K562 (cell line): ENCODE measurements at regions not wholly inside any gene's neighbourhood (a gene's known extent, or its start where the extent isn't known, plus 50 kb on each side); places are given as distances from the start of the nearest gene placed in this dataset.

Source experiments
- ATAC-seq: fragments of 200-7000 bp; cut with Tn5 transposase; 3 replicates; pipeline ENCODE4 v1.9.1; 2020; ENCODE audit warnings: moderate library complexity
- BruUV-seq: library from RNA; stranded (reverse); fragments of 400-500 nt; replicated peaks from 2 replicates; lab custom pipeline; 2021; lab: Mats Ljungman, UMichigan
- CTCF ChIA-PET: fragments of 300-600 bp; formaldehyde crosslinking; extraction: SDS; loops from one replicate; lab custom pipeline; 2021; ENCODE audit warnings: low intra/inter-chr PET ratio; lab: Yijun Ruan, JAX
- POLR2A ChIA-PET: fragments of 300-600, 350-650 bp; sonication (Branson Sonifier 250); formaldehyde crosslinking; extraction: SDS; loops from one replicate; lab custom pipeline; 2021; ENCODE audit warnings: antibody characterized with exemption, inconsistent platforms; lab: Yijun Ruan, JAX
- DNase-seq, 4 experiments: peaks; one replicate each; pipeline versions ENCODE4 v3.0.0 to v3.0.0-alpha.2; 2011 to 2018; ENCODE audit warnings: low spot score in 3 of 4, mixed read lengths in 3 of 4; ENCODE audit errors: extremely low read depth in 1 of 4
- FAIRE-seq: peaks from 2 replicates; lab custom pipeline; 2011; peaks lifted over from hg19 to GRCh38; lab: Jason Lieb, UNC
- H2AFZ ChIP-seq: 2 replicates; pipeline ENCODE4 v1.6.0; 2011; ENCODE audit warnings: low read depth, low read length, control low read depth, inconsistent platforms
- H3K27ac ChIP-seq: fragments of 200-600 bp; 3 replicates; pipeline ENCODE4 v1.8.0; 2011; ENCODE audit warnings: low read depth, mild to moderate bottlenecking, control low read depth, inconsistent platforms, low read length, moderate library complexity, mixed read lengths; ENCODE audit errors: extremely low read depth
- H3K27me3 ChIP-seq, 2 experiments: fragments of 300-600 bp in 1 of 2; 2 replicates in 1 of 2; 3 replicates in 1 of 2; pipeline versions ENCODE4 v1.6.0 to v1.8.0; 2011; ENCODE audit warnings: inconsistent platforms in 2 of 2, low read length in 2 of 2, mild to moderate bottlenecking in 1 of 2, mixed read lengths in 1 of 2, moderate library complexity in 1 of 2; ENCODE audit not compliant: control insufficient read depth in 2 of 2, insufficient read depth in 2 of 2
- H3K36me3 ChIP-seq: fragments of 300-600 bp; 3 replicates; pipeline ENCODE4 v1.8.0; 2011; ENCODE audit warnings: mild to moderate bottlenecking, low read length, inconsistent platforms; ENCODE audit not compliant: control insufficient read depth, insufficient read depth
- H3K4me1 ChIP-seq, 2 experiments: fragments of 200-600 bp in 1 of 2; replicated peaks in 1 of 2; 2 replicates in 1 of 2; 3 replicates in 1 of 2; pipeline versions ENCODE4 v1.5.1 to v1.8.0; 2011; ENCODE audit warnings: inconsistent platforms in 2 of 2, low read length in 2 of 2, mild to moderate bottlenecking in 1 of 2, mixed read lengths in 1 of 2, moderate library complexity in 1 of 2; ENCODE audit not compliant: control insufficient read depth in 2 of 2, insufficient read depth in 2 of 2
- H3K4me2 ChIP-seq: 2 replicates; pipeline ENCODE4 v1.6.1; 2011; ENCODE audit warnings: low read length, control low read depth, inconsistent platforms, mixed read lengths; ENCODE audit not compliant: insufficient read depth
- H3K4me3 ChIP-seq: fragments of 200-600 bp; sonication (generic), shearing (Covaris generic); 2 replicates; pipeline ENCODE4 v1.5.1; 2016; ENCODE audit warnings: control low read depth, inconsistent platforms
- H3K79me2 ChIP-seq: fragments of 200-600 bp; 3 replicates; pipeline ENCODE4 v1.8.0; 2011; ENCODE audit warnings: low read length, inconsistent platforms; ENCODE audit not compliant: control insufficient read depth, insufficient read depth
- H3K9ac ChIP-seq, 2 experiments: 2 replicates each; pipeline versions ENCODE4 v1.6.0 to v1.6.1; 2011; ENCODE audit warnings: low read depth in 2 of 2, low read length in 2 of 2, control low read depth in 1 of 2, inconsistent platforms in 1 of 2, mild to moderate bottlenecking in 1 of 2, mixed read lengths in 1 of 2; ENCODE audit not compliant: insufficient read depth in 1 of 2
- H3K9me1 ChIP-seq: one replicate; pipeline ENCODE4 v1.6.0; 2011; ENCODE audit warnings: inconsistent platforms, mild to moderate bottlenecking, low read length, moderate library complexity; ENCODE audit not compliant: control insufficient read depth, insufficient read depth
- H3K9me3 ChIP-seq: replicated peaks from 2 replicates; pipeline ENCODE4 v1.5.1; 2011; ENCODE audit warnings: low read depth, low read length, inconsistent platforms; ENCODE audit not compliant: control insufficient read depth, insufficient read depth
- H4K20me1 ChIP-seq: replicated peaks from 2 replicates; pipeline ENCODE4 v1.6.1; 2011; ENCODE audit warnings: low read length, inconsistent platforms, mixed read lengths; ENCODE audit not compliant: control insufficient read depth, insufficient read depth
- ATF7 ChIP-seq: fragments of 450-650 bp; IDR thresholded peaks from 2 replicates; pipeline ENCODE4 v1.7.1; 2014; ENCODE audit warnings: mild to moderate bottlenecking, moderate library complexity
- CBX1 ChIP-seq: sonication (generic); IDR thresholded peaks from 2 replicates; pipeline ENCODE4 v1.6.1; 2016; ENCODE audit warnings: antibody characterized with exemption, low read depth, mild to moderate bottlenecking
- CHD1 ChIP-seq: fragments of 200-600 bp; sonication (generic); IDR thresholded peaks from one replicate; pipeline ENCODE4 v1.6.1; 2012; ENCODE audit warnings: mild to moderate bottlenecking, moderate library complexity, low read length, inconsistent platforms
- ELF2 ChIP-seq: fragments of 250-450 bp; sonication (Bioruptor Pico); IDR thresholded peaks from 2 replicates; pipeline ENCODE4 v1.5.0; 2021; ENCODE audit warnings: mild to moderate bottlenecking
- GTF2A2 ChIP-seq: IDR thresholded peaks from 2 replicates; pipeline ENCODE4 v1.6.1; 2016; ENCODE audit warnings: mild to moderate bottlenecking, missing genetic modification characterization, missing compliant biosample characterization
- GTF2F1 ChIP-seq: IDR thresholded peaks from 2 replicates; pipeline ENCODE4 v1.6.1; 2011; ENCODE audit warnings: low read depth, low read length, improper control_type of control experiment
- HDGF ChIP-seq: fragments of 450-650 bp; IDR thresholded peaks from 2 replicates; pipeline ENCODE4 v1.6.1; 2016
- IRF2 ChIP-seq: sonication (generic); formaldehyde crosslinking; IDR thresholded peaks from 2 replicates; pipeline ENCODE4 v1.8.1; 2022; ENCODE audit warnings: mild to moderate bottlenecking, missing genetic modification reagents
- PHTF2 ChIP-seq: fragments of 250-450 bp; sonication (Bioruptor Pico); IDR thresholded peaks from 2 replicates; pipeline ENCODE4 v1.5.0; 2021; ENCODE audit warnings: mild to moderate bottlenecking
- RNF2 ChIP-seq: sonication (generic); IDR thresholded peaks from 2 replicates; pipeline ENCODE4 v1.6.1; 2016
- SETDB1 ChIP-seq: IDR thresholded peaks from one replicate; pipeline ENCODE4 v1.6.1; 2012; ENCODE audit warnings: low read length, control low read depth, inconsistent platforms
- ZNF764 ChIP-seq: fragments of 250-450 bp; sonication (Bioruptor Pico); IDR thresholded peaks from 2 replicates; pipeline ENCODE4 v1.4.0; 2020; ENCODE audit warnings: low read depth, mild to moderate bottlenecking, moderate library complexity
- ZNF830 ChIP-seq: fragments of 250-450 bp; sonication (Bioruptor Pico); IDR thresholded peaks from 2 replicates; pipeline ENCODE4 v1.5.0; 2021; ENCODE audit warnings: mild to moderate bottlenecking
- ZZZ3 ChIP-seq: fragments of 450-650 bp; IDR thresholded peaks from 2 replicates; pipeline ENCODE4 v1.6.1; 2016; ENCODE audit warnings: antibody characterized with exemption, mild to moderate bottlenecking, moderate library complexity
- WGBS: fragments of 100-300 bp; shearing (Covaris generic); methylation state at CpG from one replicate; pipeline ENCODE4 v1.1.6; 2016; ENCODE audit warnings: low coverage, mixed read lengths; ENCODE audit not compliant: insufficient coverage; ENCODE audit errors: missing lambda C conversion rate; 5-methylcytosine and 5-hydroxymethylcytosine counted together
- in situ Hi-C: fragments of 300-500 bp; cut with MboI; formaldehyde crosslinking; loops from 4 replicates; pipeline ENCODE4 v1.15.0; 2018; ENCODE audit warnings: inconsistent platforms, mixed read lengths
- intact Hi-C: fragments of 100-400 bp; cut with micrococcal nuclease; formaldehyde crosslinking; loops from 2 replicates; pipeline ENCODE4 v1.14.2; 2022
- TF ChIP-seq, protein P1 (sequence below), 2 experiments: fragments of 450-650 bp in 1 of 2; IDR thresholded peaks; 2 replicates each; pipeline ENCODE4 v1.6.1; 2011 to 2017; ENCODE audit warnings: low read depth in 2 of 2, antibody characterized with exemption in 1 of 2, borderline replicate concordance in 1 of 2, low read length in 1 of 2, mild to moderate bottlenecking in 1 of 2, mixed read lengths in 1 of 2; ENCODE audit not compliant: control insufficient read depth in 1 of 2
- TF ChIP-seq, protein P2 (sequence below): fragments of 450-650 bp; conservative IDR thresholded peaks from 2 replicates; pipeline ENCODE4 v1.6.1; 2016; ENCODE audit warnings: missing genetic modification characterization, low read depth, mild to moderate bottlenecking, control low read depth, missing compliant biosample characterization

DNA sequence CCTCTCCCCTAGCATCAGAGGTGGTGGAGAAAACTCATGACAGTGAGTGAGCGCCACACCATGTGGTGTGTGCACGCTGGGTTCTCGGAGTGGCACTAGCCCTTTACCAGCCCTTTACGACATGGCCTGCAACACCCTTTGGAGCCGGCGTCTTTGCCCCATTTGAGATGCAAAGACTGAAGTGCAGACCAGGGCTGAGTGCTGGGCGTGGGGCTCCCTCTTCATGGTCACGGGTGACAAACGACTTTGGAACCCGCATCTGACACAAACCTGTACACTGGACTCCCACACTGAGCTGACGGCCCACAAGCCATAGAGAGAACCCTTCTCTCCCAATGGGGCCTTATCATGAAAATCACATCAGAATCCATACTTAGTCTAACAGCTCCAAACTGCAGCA lies 76.8 kb upstream of the ALDH1L1 start:
- in situ Hi-C loops (no loop called here), intact Hi-C loops (no loop called here)
- H2AFZ ChIP-seq: no peak overlapping the region
- H3K79me2 ChIP-seq: no peaks in the 10 kb centered on the region
- ATAC-seq (no peak), FAIRE-seq (no peak), DNase-seq (no peak)
- CTCF ChIA-PET: no interaction called here
- BruUV-seq: no TSS peak
- no peaks in the 10 kb centered on the region for H3K9me1 ChIP-seq
- H3K9ac ChIP-seq: no peak overlapping the region
- POLR2A ChIA-PET: interaction anchor here (0.7 kb wide), 1 partner anchor 11 kb away, joined by 3 read pairs; no protein-coding TSS in a partner anchor
- H3K4me2 ChIP-seq: no peak overlapping the region
- peaks cover 0 to 17% of the 10 kb centered on the region in 2 experiments; a peak in 2 of 5 replicates for H3K27me3 ChIP-seq
- no peak overlapping the region for H3K4me3 ChIP-seq
- H3K4me1 ChIP-seq: peaks cover 4 to 5% of the 10 kb centered on the region in 2 experiments; a peak in 3 of 5 replicates
- no peaks in the 10 kb centered on the region for H3K36me3 ChIP-seq
- no peaks in the 10 kb centered on the region for H3K9me3 ChIP-seq
- H3K27ac ChIP-seq: no peak overlapping the region
- TF ChIP-seq ZNF764 (CRISPR knock-in tag) (no peak), IRF2 (CRISPR knock-in tag) (no peak), CHD1 (no peak), SETDB1 (no peak), ATF7 (no peak), ZZZ3 (no peak), GTF2A2 (no peak), HDGF (no peak), CBX1 (no peak), ELF2 (no peak), ZNF830 (CRISPR knock-in tag) (no peak), PHTF2 (CRISPR knock-in tag) (no peak), RNF2 (no peak), GTF2F1 (no peak)
- TF ChIP-seq, protein P1, sequence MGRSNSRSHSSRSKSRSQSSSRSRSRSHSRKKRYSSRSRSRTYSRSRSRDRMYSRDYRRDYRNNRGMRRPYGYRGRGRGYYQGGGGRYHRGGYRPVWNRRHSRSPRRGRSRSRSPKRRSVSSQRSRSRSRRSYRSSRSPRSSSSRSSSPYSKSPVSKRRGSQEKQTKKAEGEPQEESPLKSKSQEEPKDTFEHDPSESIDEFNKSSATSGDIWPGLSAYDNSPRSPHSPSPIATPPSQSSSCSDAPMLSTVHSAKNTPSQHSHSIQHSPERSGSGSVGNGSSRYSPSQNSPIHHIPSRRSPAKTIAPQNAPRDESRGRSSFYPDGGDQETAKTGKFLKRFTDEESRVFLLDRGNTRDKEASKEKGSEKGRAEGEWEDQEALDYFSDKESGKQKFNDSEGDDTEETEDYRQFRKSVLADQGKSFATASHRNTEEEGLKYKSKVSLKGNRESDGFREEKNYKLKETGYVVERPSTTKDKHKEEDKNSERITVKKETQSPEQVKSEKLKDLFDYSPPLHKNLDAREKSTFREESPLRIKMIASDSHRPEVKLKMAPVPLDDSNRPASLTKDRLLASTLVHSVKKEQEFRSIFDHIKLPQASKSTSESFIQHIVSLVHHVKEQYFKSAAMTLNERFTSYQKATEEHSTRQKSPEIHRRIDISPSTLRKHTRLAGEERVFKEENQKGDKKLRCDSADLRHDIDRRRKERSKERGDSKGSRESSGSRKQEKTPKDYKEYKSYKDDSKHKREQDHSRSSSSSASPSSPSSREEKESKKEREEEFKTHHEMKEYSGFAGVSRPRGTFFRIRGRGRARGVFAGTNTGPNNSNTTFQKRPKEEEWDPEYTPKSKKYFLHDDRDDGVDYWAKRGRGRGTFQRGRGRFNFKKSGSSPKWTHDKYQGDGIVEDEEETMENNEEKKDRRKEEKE (IDR thresholded peaks at IDR 0.05; ENCODE audit: borderline replicate concordance in 1 of 2, control insufficient read depth in 1 of 2, low read depth in 2 of 2, low read length in 1 of 2): no peak
- TF ChIP-seq, protein P2, sequence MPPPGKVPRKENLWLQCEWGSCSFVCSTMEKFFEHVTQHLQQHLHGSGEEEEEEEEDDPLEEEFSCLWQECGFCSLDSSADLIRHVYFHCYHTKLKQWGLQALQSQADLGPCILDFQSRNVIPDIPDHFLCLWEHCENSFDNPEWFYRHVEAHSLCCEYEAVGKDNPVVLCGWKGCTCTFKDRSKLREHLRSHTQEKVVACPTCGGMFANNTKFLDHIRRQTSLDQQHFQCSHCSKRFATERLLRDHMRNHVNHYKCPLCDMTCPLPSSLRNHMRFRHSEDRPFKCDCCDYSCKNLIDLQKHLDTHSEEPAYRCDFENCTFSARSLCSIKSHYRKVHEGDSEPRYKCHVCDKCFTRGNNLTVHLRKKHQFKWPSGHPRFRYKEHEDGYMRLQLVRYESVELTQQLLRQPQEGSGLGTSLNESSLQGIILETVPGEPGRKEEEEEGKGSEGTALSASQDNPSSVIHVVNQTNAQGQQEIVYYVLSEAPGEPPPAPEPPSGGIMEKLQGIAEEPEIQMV (tag): no peak
- 18% methylated on average over 8 of the region's 11 CpGs for whole genome bisulfite sequencing
- no peaks in the 10 kb centered on the region for H4K20me1 ChIP-seq
